H1 (cell line): ENCODE measurements at regions not wholly inside any gene's neighbourhood (a gene's known extent, or its start where the extent isn't known, plus 50 kb on each side); places are given as distances from the start of the nearest gene placed in this dataset.

Experiments
- CTCF ChIA-PET: fragments of 300-600 bp; sonication (Branson Sonifier 250); formaldehyde crosslinking; loops from one replicate; lab custom pipeline; 2021; ENCODE audit not compliant: partially characterized antibody; lab: Charles Lee
- POLR2A ChIA-PET: fragments of 300-600 bp; sonication (Branson Sonifier 250); formaldehyde crosslinking; loops from one replicate; lab custom pipeline; 2021; ENCODE audit warnings: inconsistent platforms; ENCODE audit not compliant: partially characterized antibody; lab: Charles Lee
- DNase-seq, 2 experiments: peaks; one replicate each; pipeline versions ENCODE4 v3.0.0 to v3.0.0-alpha.2; 2010 to 2022; ENCODE audit warnings: low spot score in 2 of 2, low read depth in 1 of 2, mixed read lengths in 1 of 2
- FAIRE-seq: peaks from 2 replicates; lab custom pipeline; 2011; peaks lifted over from hg19 to GRCh38; lab: Jason Lieb, UNC
- H2AFZ ChIP-seq: 2 replicates; pipeline ENCODE4 v1.8.1; 2012; ENCODE audit warnings: low read length, inconsistent platforms
- H2AK5ac ChIP-seq: 2 replicates; pipeline ENCODE4 v1.6.1; 2013; ENCODE audit warnings: low read depth, low read length
- H2BK120ac ChIP-seq: replicated peaks from 2 replicates; pipeline ENCODE3; 2013; ENCODE audit warnings: low read depth, low read length, inconsistent platforms
- H2BK12ac ChIP-seq: 2 replicates; pipeline ENCODE4 v1.6.1; 2013; ENCODE audit warnings: low read depth, low read length
- H2BK15ac ChIP-seq: 2 replicates; pipeline ENCODE4 v1.6.1; 2013; ENCODE audit warnings: low read length
- H2BK20ac ChIP-seq: 2 replicates; pipeline ENCODE4 v1.6.1; 2013; ENCODE audit warnings: low read length
- H2BK5ac ChIP-seq: 2 replicates; pipeline ENCODE4 v1.6.1; 2013; ENCODE audit warnings: low read depth, low read length
- H3K14ac ChIP-seq: 2 replicates; pipeline ENCODE4 v1.6.1; 2013; ENCODE audit warnings: inconsistent platforms; ENCODE audit not compliant: insufficient read length
- H3K18ac ChIP-seq: 2 replicates; pipeline ENCODE4 v1.6.1; 2013; ENCODE audit warnings: low read length; ENCODE audit errors: extremely low read depth
- H3K23ac ChIP-seq: 2 replicates; pipeline ENCODE4 v1.6.1; 2013; ENCODE audit warnings: inconsistent platforms; ENCODE audit not compliant: insufficient read length
- H3K23me2 ChIP-seq: 2 replicates; pipeline ENCODE4 v1.6.1; 2013; ENCODE audit warnings: low read depth, low read length
- H3K27ac ChIP-seq: 2 replicates; pipeline ENCODE4 v1.6.1; 2011; ENCODE audit warnings: low read depth, low read length, inconsistent platforms
- H3K27me3 ChIP-seq, 4 experiments: replicated peaks in 1 of 4; 1 replicate in 1 of 4; 2 replicates in 3 of 4; pipeline versions ENCODE4 v1.6.1 to v1.8.1; 2011 to 2013; ENCODE audit warnings: low read length in 3 of 4, mild to moderate bottlenecking in 3 of 4, inconsistent platforms in 2 of 4, mixed read lengths in 2 of 4, moderate library complexity in 1 of 4; ENCODE audit not compliant: control insufficient read depth in 3 of 4, insufficient read depth in 3 of 4; ENCODE audit errors: extremely low read depth in 1 of 4
- H3K36me3 ChIP-seq, 4 experiments: 2 replicates each; pipeline versions ENCODE4 v1.6.1 to v1.8.1; 2011 to 2013; ENCODE audit warnings: mild to moderate bottlenecking in 4 of 4, low read length in 3 of 4, moderate library complexity in 2 of 4, control low read depth in 1 of 4, inconsistent platforms in 1 of 4; ENCODE audit not compliant: insufficient read depth in 4 of 4, control insufficient read depth in 2 of 4
- H3K4ac ChIP-seq: replicated peaks from 2 replicates; pipeline ENCODE3; 2013; ENCODE audit warnings: low read length, low read depth, mixed read lengths, inconsistent platforms; ENCODE audit not compliant: insufficient read length
- H3K4me1 ChIP-seq, 4 experiments: replicated peaks in 1 of 4; 1 replicate in 1 of 4; 2 replicates in 3 of 4; pipeline versions ENCODE4 v1.6.1 to v1.8.1; 2011 to 2013; ENCODE audit warnings: low read length in 3 of 4, inconsistent platforms in 2 of 4, mixed read lengths in 1 of 4; ENCODE audit not compliant: insufficient read depth in 4 of 4, control insufficient read depth in 3 of 4
- H3K4me2 ChIP-seq, 2 experiments: 2 replicates each; pipeline versions ENCODE4 v1.6.1 to v1.8.1; 2011 to 2013; ENCODE audit warnings: low read depth in 2 of 2, low read length in 2 of 2, control low read depth in 1 of 2, inconsistent platforms in 1 of 2, mild to moderate bottlenecking in 1 of 2; ENCODE audit not compliant: insufficient read depth in 1 of 2
- H3K4me3 ChIP-seq, 4 experiments: fragments of 200-600, 300-600 bp in 1 of 4; sonication (generic), shearing (Covaris generic), sonication (Bioruptor Twin) in 1 of 4; 2 replicates each; pipeline versions ENCODE4 v1.5.1 to v1.8.1; 2011 to 2016; ENCODE audit warnings: low read length in 4 of 4, low read depth in 3 of 4, control low read depth in 2 of 4, inconsistent platforms in 2 of 4, mild to moderate bottlenecking in 2 of 4, mixed read lengths in 1 of 4, moderate library complexity in 1 of 4; ENCODE audit not compliant: insufficient read depth in 2 of 4; ENCODE audit errors: extremely low read depth in 1 of 4
- H3K56ac ChIP-seq: replicated peaks from 2 replicates; pipeline ENCODE3; 2013; ENCODE audit warnings: low read depth, mild to moderate bottlenecking, mixed read lengths, low read length, inconsistent platforms; ENCODE audit not compliant: insufficient read length
- H3K79me1 ChIP-seq: 2 replicates; pipeline ENCODE4 v1.6.1; 2013; ENCODE audit warnings: low read depth, low read length, control low read depth
- H3K79me2 ChIP-seq, 2 experiments: 2 replicates each; pipeline versions ENCODE4 v1.6.1 to v1.8.1; 2012 to 2013; ENCODE audit warnings: low read length in 2 of 2, mild to moderate bottlenecking in 2 of 2, inconsistent platforms in 1 of 2; ENCODE audit not compliant: insufficient read depth in 2 of 2, control insufficient read depth in 1 of 2
- H3K9ac ChIP-seq, 4 experiments: replicated peaks in 1 of 4; 1 replicate in 1 of 4; 2 replicates in 3 of 4; pipeline versions ENCODE4 v1.6.1 to v1.8.1; 2011 to 2013; ENCODE audit warnings: low read depth in 3 of 4, low read length in 3 of 4, control low read depth in 2 of 4, mild to moderate bottlenecking in 2 of 4, moderate library complexity in 2 of 4, inconsistent platforms in 1 of 4; ENCODE audit errors: extremely low read depth in 1 of 4
- H3K9me3 ChIP-seq, 2 experiments: 2 replicates each; pipeline versions ENCODE4 v1.6.1 to v1.8.1; 2012 to 2013; ENCODE audit warnings: mild to moderate bottlenecking in 2 of 2, moderate library complexity in 2 of 2, control low read depth in 1 of 2, inconsistent platforms in 1 of 2, low read depth in 1 of 2, low read length in 1 of 2, mixed read lengths in 1 of 2; ENCODE audit not compliant: insufficient read depth in 2 of 2
- H4K20me1 ChIP-seq, 2 experiments: replicated peaks in 1 of 2; 2 replicates each; pipeline versions ENCODE3 to v1.8.1; 2011 to 2013; ENCODE audit warnings: inconsistent platforms in 2 of 2, low read length in 2 of 2, mild to moderate bottlenecking in 1 of 2; ENCODE audit not compliant: insufficient read depth in 2 of 2, control insufficient read depth in 1 of 2
- H4K5ac ChIP-seq: 2 replicates; pipeline ENCODE4 v1.6.1; 2013; ENCODE audit warnings: low read length, low read depth, mixed read lengths, inconsistent platforms; ENCODE audit not compliant: insufficient read length
- H4K8ac ChIP-seq: 2 replicates; pipeline ENCODE4 v1.8.0; 2013; ENCODE audit warnings: mild to moderate bottlenecking, moderate library complexity, low read length, inconsistent platforms; ENCODE audit not compliant: insufficient read depth; ENCODE audit errors: extremely low read depth
- H4K91ac ChIP-seq: replicated peaks from 2 replicates; pipeline ENCODE3; 2013; ENCODE audit warnings: low read length, mixed read lengths, inconsistent platforms; ENCODE audit not compliant: insufficient read length
- BACH1 ChIP-seq: IDR thresholded peaks from 2 replicates; pipeline ENCODE4 v1.6.1; 2012; ENCODE audit warnings: low read length, improper control_type of control experiment
- CTBP2 ChIP-seq: IDR thresholded peaks from 2 replicates; pipeline ENCODE4 v1.7.0; 2011; ENCODE audit warnings: borderline replicate concordance, mild to moderate bottlenecking, moderate library complexity, mixed read lengths, low read length; ENCODE audit not compliant: insufficient read depth, insufficient read length
- FOSL1 ChIP-seq: IDR thresholded peaks from 2 replicates; pipeline ENCODE4 v1.6.1; 2011; ENCODE audit warnings: mild to moderate bottlenecking, low read depth, low read length, moderate library complexity; ENCODE audit not compliant: insufficient read depth
- GTF2F1 ChIP-seq: IDR thresholded peaks from 2 replicates; pipeline ENCODE4 v1.6.1; 2012; ENCODE audit warnings: low read depth, low read length, improper control_type of control experiment, borderline replicate concordance
- HDAC2 ChIP-seq, 2 experiments: fragments of 300-600 bp in 1 of 2; sonication (generic) in 1 of 2; IDR thresholded peaks; 2 replicates each; pipeline ENCODE4 v1.6.1; 2011 to 2012; ENCODE audit warnings: low read depth in 2 of 2, low read length in 2 of 2, mild to moderate bottlenecking in 2 of 2, moderate library complexity in 2 of 2, borderline replicate concordance in 1 of 2, inconsistent platforms in 1 of 2
- HDAC6 ChIP-seq: IDR thresholded peaks from one replicate; pipeline ENCODE4 v1.7.1; 2012; ENCODE audit warnings: low read depth, mild to moderate bottlenecking, inconsistent platforms, low read length, moderate library complexity
- JUN ChIP-seq: IDR thresholded peaks from 2 replicates; pipeline ENCODE4 v1.6.1; 2011; ENCODE audit warnings: low read depth, mild to moderate bottlenecking, improper control_type of control experiment, low read length
- KDM4A ChIP-seq: IDR thresholded peaks from one replicate; pipeline ENCODE4 v1.7.1; 2012; ENCODE audit warnings: low read depth, mild to moderate bottlenecking, moderate library complexity, low read length, inconsistent platforms; ENCODE audit not compliant: severe bottlenecking
- PHF8 ChIP-seq: fragments of 200-600 bp; sonication (generic); conservative IDR thresholded peaks from 2 replicates; pipeline ENCODE4 v1.7.1; 2012; ENCODE audit warnings: low read depth, mild to moderate bottlenecking, inconsistent platforms, low read length, moderate library complexity
- SIN3A ChIP-seq, 2 experiments: IDR thresholded peaks in 1 of 2; conservative IDR thresholded peaks in 1 of 2; 2 replicates each; pipeline ENCODE4 v1.6.1; 2011 to 2012; ENCODE audit warnings: low read length in 2 of 2, improper control_type of control experiment in 1 of 2, low read depth in 1 of 2, mild to moderate bottlenecking in 1 of 2
- SRF ChIP-seq: IDR thresholded peaks from 2 replicates; pipeline ENCODE4 v1.6.1; 2011; ENCODE audit warnings: mild to moderate bottlenecking, low read depth, low read length, moderate library complexity
- TAF1 ChIP-seq: IDR thresholded peaks from 2 replicates; pipeline ENCODE4 v1.6.1; 2011; ENCODE audit warnings: mild to moderate bottlenecking, low read depth, low read length
- TEAD4 ChIP-seq: IDR thresholded peaks from 2 replicates; pipeline ENCODE4 v1.6.1; 2012; ENCODE audit warnings: low read depth, low read length, inconsistent platforms, mixed read lengths
- whole genome bisulfite sequencing, 2 experiments: shearing (Covaris generic) in 1 of 2; methylation state at CpG; one replicate each; pipeline versions ENCODE4 v1.1.6 to v1.1.7; 2013 to 2015; ENCODE audit warnings: low lambda C conversion rate in 2 of 2, mixed read lengths in 2 of 2, inconsistent platforms in 1 of 2, low coverage in 1 of 2, missing lambda C conversion rate in 1 of 2; ENCODE audit not compliant: insufficient replicate concordance in 2 of 2, insufficient coverage in 1 of 2, insufficient read length in 1 of 2; ENCODE audit errors: extremely low coverage in 1 of 2, missing lambda C conversion rate in 1 of 2; 5-methylcytosine and 5-hydroxymethylcytosine counted together
- TF ChIP-seq, protein P1 (sequence below): IDR thresholded peaks from 2 replicates; pipeline ENCODE4 v1.6.1; 2012; ENCODE audit warnings: inconsistent platforms

DNA sequence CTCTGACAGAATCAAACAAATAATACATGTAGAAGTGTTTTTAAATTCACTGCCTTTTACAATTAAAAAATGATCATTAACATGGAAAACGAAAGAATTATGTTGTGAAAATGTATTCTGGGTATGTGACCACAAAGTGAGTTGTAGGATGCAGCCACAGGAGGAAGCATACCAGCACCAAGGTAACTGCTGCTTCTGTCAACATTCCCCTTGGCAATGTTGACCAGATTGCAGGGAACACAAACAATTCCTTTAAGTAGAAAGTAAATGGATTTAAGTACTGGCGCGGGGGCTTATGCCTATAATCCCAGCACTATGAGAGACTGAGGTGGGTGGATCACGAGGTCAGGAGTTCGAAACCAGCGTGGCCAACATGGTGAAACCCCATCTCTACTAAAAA lies 1877.9 kb upstream of the PCDH7 start:
- no peaks in the 10 kb centered on the region for H3K4me1 ChIP-seq
- DNase-seq (no peak), FAIRE-seq (no peak)
- no peaks in the 10 kb centered on the region for H3K27me3 ChIP-seq
- H2BK15ac ChIP-seq = no peak overlapping the region
- H3K79me1 ChIP-seq = no peaks in the 10 kb centered on the region
- H4K5ac ChIP-seq = no peak overlapping the region
- H3K56ac ChIP-seq = no peak overlapping the region
- H2BK20ac ChIP-seq = no peak overlapping the region
- H3K9me3 ChIP-seq = no peaks in the 10 kb centered on the region
- H2BK5ac ChIP-seq = no peak overlapping the region
- 90% methylated on average over 6 of the region's 6 CpGs; no CpG with 5 or more reads in 1 of the 2 experiments for WGBS, 2 experiments
- POLR2A ChIA-PET = no interaction called here
- no peaks in the 10 kb centered on the region for H3K23me2 ChIP-seq
- no peak overlapping the region for H4K91ac ChIP-seq
- H2AFZ ChIP-seq = no peak overlapping the region
- H3K4ac ChIP-seq = no peak overlapping the region
- H3K79me2 ChIP-seq = no peaks in the 10 kb centered on the region
- no peak overlapping the region for H3K4me2 ChIP-seq
- no peak overlapping the region for H3K4me3 ChIP-seq
- H3K36me3 ChIP-seq = no peaks in the 10 kb centered on the region
- H3K9ac ChIP-seq = no peak overlapping the region
- H3K18ac ChIP-seq = no peak overlapping the region
- no peaks in the 10 kb centered on the region for H4K20me1 ChIP-seq
- H4K8ac ChIP-seq = no peak overlapping the region
- no peak overlapping the region for H2AK5ac ChIP-seq
- CTCF ChIA-PET = interaction anchor here (0.7 kb wide), 1 partner anchor 379 kb away, joined by 4 read pairs; no protein-coding TSS in a partner anchor
- no peak overlapping the region for H3K27ac ChIP-seq
- H3K23ac ChIP-seq = no peak overlapping the region
- no peak overlapping the region for H3K14ac ChIP-seq
- no peak overlapping the region for H2BK120ac ChIP-seq
- H2BK12ac ChIP-seq = no peak overlapping the region
- TF ChIP-seq PHF8 (no peak), TAF1 (no peak), FOSL1 (no peak), HDAC2 (IDR thresholded peaks at IDR 0.05; ENCODE audit: borderline replicate concordance in 1 of 2, low read depth in 2 of 2, low read length in 2 of 2) (no peak), HDAC6 (no peak), SIN3A (conservative IDR thresholded peaks at IDR 0.05 in 1 of 2, IDR thresholded peaks at IDR 0.05 in 1 of 2; ENCODE audit: low read depth in 1 of 2, low read length in 2 of 2) (no peak), GTF2F1 (no peak), KDM4A (no peak), BACH1 (no peak), JUN (no peak), SRF (no peak), CTBP2 (no peak), TEAD4 (no peak)
- TF ChIP-seq, protein P1, sequence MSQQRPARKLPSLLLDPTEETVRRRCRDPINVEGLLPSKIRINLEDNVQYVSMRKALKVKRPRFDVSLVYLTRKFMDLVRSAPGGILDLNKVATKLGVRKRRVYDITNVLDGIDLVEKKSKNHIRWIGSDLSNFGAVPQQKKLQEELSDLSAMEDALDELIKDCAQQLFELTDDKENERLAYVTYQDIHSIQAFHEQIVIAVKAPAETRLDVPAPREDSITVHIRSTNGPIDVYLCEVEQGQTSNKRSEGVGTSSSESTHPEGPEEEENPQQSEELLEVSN = no peak
